Muscle of back (tissue), 3 donors: ENCODE measurements at regions not wholly inside any gene's neighbourhood (a gene's known extent, or its start where the extent isn't known, plus 50 kb on each side); places are given as distances from the start of the nearest gene placed in this dataset.
A peak's percentile ranks its signal among the peaks of the same experiment; 100 is the strongest.

Experiments used
- DNase-seq, 3 donors: peaks; one replicate each; pipeline versions ENCODE4 v3.0.0 to v3.0.0-alpha.2; 2013

DNA sequence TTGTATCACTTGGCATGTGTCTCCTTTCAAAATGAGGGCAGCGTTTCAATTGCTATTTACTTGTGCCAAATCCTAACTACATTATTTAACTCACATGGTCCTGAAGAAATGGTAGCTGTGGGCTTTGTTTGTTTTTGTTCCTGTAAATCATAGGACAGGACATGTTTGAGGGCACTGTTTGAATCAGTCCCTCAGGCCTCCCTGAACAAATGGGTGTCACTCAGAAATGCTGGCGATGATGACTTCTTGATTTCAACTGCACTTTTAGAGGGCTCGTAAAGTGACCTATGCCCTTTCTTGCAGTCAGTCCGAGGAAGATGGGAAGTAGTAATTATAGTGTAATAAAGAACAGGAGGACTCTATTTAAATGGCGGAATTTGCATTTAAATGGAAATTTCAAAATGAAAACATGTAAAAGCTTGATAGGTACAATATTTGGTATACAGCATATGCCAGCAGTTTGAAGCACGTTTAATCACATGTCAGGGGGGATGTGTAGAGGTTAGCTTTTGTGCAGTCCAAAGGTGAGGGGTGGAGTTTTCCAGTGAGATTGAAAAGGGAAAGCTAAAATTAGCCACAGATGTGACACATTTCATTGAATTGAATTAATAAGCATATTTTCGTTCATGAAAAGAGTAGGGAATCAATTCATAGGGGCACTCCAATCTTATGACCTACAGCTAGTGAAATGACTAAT lies 1958.7 kb upstream of the IGFBP7 start:
- peak in 1 of 3 donors; percentile 15 for DNase-seq

DNA sequence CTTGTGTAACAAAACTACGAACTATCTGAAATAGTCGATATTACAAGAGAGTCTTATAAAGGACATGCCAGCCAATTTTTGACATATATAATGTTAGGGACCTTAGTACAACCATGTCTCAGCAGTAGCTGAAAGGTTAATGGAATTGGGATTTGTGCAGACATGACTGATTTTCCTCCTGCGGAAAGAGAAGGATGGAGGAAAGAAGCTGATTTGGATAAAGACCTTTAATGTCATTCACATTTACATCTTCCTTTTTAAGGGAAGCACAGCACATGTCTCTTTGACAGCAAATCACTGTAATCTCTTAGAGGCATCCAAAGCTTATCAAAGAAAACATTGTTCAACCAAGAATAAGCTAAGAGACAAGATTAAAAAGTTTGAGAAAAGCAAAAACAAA lies 1976.2 kb upstream of the IGFBP7 start:
- DNase-seq = no peak

DNA sequence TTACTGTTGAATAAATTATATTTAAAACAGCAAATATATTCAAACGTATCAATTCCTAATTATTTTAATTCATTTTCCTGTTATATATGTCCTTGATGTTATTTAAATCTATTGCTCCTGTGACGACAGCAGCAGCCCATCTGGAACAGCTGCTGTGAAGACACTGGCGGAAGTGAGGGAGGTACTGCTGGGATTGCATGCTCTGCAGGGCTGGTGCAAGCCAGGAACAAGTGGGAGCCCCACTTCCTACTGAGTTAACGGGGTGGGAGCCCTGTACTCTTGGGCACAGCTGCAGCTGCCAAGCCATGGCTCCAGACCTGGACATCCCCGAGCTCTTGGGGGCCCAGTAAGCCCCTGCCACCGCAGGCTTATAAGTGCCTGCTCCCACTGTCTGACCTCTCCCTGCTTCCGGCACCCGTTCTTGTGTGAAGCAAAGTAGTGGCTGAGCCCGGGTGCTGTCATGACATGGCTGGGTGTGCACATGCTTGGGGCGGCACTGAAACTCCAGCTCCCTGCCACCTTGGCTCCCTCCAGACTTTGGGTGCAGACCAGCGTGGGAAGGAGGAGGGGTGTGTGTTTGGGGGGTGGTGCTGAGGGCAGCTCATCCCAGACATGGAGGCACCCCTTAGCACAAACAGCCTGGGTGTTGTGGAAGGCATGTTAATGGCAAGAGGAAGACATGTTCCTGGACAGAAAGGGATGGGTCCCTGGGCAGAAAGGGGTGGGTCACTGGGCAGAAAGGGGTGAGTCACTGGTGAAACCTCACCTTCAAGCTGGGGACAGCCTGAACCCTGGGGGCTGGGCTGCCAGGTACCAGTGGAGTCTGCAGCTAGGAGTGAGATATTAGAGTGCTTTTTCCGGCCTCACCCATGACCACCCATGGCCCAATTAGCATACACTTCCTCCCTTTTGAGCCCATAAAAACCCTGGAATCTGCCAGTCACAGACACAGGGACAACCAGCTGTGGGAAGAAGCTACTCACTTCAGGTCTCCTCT lies 1981.3 kb upstream of the IGFBP7 start:
- peak in 1 of 3 donors; percentile 22 for DNase-seq

DNA sequence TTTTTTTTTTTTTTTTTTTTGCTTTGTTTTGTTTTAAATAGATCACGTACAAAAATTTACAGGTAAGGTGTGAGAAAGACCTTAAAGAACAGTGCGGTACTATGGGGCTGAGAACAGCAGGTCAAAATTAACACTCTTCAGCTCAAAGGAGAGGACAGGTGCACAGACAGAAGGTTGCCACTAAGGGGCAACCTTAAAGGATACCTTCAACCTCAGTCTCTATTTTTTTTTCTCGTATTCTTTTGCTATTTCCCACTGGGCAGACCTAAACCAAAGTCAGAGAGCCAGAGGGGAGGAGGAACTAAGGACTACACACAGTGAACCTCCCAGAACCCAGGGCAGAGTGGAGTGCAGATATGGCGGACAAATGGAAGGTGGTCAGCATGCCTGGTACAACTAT lies 1984.3 kb upstream of the IGFBP7 start:
- no peak for DNase-seq

DNA sequence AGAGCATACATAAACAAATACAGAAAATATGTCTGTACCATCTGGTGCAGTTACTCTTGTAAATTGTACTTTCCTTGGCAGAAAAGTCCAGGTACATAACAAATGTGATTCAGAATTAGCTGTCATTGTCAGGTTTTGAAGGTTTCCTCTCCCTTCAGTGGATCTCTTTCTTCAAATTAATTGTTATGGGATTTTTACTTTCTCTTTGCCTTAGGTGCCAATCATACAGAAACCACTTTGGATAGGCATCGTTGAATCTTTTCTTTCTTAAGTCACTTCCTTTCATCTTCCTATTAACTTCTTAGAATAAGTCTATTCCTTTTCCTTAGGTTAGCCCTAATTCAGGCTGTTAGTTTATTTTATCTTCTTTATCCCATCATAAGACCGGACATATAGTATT lies 1992.1 kb upstream of the IGFBP7 start:
- DNase-seq = no peak

DNA sequence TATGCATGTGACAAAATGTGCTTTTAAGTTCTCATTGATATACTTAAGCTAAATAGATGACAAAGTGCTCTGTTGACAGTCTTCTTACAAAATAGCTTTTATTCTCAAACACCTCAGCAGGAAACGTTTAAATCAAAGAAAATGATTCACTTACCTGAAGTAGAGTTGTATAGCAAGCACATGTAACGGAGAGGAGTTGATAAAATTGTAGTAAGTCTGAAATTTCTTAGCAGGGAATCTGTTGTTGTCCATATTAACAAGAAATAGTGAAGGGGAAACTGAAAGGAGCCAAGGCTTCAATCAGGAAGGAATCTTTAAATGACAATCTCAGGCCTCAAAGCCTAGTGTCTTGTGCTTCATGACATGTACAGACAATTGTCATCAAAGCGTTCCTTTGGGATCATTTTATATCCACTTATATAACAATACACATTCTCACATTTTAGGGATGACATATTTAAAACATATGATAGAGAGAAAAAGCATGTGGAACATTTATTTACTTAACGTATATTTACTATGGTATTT lies 2010.2 kb upstream of the IGFBP7 start:
- no peak for DNase-seq

DNA sequence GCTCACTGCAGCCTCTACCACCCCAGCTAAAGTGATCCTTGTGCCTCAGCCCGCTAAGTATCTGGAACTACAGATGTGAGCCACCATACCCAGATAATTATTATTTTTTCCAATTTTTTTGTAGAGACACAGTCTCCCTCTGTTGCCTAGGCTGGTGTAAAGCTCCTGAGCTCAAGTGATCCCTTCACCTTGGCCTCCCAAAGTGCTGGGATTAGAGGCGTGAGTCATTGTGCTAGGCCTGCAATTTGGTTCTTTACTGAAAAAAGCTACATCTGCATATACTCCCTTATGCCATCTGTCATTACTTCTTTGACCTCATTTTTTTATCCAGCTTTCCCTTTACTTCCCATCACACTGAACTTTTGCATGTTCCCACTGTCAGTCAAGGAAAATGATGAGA lies 2012.4 kb upstream of the IGFBP7 start:
- DNase-seq = no peak

DNA sequence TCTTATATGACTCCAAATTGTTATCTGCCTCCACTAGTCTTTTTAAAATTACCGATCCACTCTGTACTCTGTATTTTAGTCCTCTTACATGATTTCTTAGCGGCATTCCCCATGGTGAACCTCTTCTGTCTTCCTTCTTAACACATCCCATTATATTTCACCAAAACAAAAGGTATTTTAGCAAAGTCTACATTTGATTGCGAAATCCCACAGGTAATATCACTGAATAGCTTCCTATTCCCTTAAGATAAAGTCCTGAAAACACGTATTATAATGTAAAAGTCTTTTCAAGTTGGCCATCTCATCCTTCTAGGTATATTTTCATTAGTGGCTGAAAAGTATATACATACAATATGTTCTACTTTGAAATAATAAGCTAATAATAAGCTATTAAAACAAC lies 2016.0 kb upstream of the IGFBP7 start:
- DNase-seq = no peak

DNA sequence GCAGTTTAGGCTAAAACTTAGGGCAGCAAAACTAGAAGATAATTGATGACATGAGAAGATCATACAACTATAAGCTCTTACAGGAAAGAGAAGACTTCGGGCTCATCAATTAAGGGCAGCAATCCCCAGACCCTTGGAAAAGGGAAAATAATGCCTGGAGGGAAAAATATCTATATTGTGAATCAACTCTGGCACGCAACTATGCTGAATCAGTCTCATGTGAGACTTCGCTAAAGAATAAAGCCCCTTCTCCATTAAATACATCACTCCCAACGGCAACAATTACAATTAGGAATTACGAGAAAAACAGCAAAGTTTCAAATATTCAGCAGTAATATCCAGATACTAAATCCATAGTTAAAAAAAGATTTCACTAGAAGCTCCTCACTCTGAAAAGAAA lies 2016.8 kb upstream of the IGFBP7 start:
- no peak for DNase-seq

DNA sequence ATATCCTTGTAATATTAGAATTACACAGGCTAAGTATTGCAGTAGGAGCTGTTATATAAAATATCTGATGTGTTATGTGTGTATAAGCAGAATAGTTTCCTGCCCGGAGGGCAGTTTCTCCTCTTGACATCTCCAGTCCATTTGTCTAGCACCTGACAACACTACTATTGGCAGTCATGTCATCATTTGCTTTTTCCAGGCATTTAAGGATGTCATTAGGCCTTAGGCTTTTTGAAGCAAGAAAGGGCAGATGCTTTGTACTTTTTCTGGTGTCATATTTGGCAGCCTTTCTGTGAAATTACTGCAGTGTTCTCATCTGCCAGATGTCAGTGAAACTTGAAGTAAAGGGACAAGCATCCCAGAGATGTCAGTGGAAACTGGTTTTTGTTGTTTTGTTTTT lies 2017.6 kb upstream of the IGFBP7 start:
- no peak for DNase-seq

DNA sequence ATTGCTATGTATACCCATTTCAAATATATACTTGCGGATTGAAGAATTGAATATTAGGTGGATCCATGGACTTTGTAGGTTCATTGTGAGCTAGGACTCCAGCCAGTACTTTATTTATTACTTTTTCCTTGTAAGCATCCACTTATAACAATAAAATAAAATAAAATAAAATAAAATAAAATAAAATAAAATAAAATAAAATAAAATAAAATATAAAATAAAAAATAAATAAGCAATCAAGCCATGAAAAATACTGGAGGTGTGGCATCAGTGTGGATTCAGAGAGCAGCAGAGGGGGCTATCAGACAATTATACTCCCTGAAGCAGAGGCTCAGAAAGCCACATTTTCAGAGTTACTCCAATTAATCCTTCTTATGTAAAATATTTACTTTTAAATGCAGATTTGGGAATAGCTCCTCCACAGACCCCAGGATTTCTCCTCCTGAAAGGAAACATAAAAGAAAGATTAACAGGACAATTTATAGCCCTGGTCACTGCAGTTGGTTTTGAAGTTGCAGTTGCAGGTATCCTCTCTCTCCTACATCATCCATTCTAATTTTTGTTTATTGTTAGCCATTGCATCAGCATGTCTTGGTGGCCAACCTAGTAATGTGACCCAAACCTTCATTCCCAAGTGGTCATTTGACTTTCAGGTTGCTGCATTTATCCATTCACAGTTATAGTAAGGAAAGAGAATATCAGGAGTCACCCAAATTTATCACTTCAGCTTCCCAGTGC lies 2025.2 kb upstream of the IGFBP7 start:
- no peak for DNase-seq

DNA sequence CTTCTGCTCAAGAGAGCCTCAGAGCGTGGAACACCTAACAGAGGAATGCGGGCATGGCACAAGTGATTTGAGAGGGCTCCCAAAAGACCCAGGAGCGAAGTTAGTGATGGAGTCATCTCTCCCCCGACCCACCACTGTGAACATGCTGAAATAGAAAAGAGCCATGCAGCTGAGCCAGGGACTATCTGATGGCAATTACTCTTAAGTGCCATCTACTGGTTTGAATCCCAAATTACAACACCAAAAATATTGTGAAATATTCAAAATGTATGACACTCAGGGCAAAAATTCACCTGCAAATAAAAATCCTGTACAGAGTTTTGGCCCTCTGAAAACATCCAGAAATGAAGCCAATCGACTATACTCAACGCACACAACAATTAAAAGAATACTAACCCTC lies 2038.9 kb upstream of the ADGRL3 start:
- no peak for DNase-seq

DNA sequence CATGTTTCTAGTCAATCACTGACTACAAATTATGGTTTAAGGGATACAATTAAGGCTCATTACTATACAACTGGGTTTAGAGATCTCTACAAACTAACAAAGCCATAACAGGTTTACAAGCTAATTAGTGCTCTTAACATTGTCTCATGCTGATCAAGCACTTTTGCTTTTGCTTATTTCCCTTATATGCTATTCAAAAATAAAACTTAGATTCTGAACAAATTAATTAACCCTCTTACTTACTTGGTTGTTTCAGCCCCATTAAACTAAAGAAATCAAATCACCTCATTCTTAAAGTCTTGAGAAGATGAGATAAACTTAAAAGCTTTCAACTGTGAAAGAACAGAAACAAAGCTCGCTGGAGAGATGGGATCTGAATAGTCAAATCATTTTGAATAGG lies 2024.5 kb upstream of the ADGRL3 start:
- DNase-seq = no peak

DNA sequence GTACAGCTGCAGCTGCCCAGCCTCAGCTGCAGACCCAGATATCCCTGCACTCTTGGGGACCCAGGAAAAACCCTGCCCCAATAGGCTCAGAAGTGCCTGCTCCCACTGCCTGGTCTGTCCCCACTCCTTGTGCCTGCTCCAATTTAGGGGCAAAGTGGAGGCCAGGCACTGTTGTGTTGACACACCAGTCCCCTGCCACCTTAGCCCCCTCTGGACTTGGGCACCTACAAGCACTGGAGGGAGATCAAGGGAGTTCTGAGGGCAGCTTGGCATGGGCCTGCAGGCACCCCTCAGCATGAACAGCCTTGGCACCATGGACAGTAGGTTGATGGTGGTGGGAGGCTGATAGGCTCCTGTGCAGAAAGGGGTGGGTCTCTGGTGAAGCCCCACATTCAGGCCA lies 2020.8 kb upstream of the ADGRL3 start:
- DNase-seq = no peak

DNA sequence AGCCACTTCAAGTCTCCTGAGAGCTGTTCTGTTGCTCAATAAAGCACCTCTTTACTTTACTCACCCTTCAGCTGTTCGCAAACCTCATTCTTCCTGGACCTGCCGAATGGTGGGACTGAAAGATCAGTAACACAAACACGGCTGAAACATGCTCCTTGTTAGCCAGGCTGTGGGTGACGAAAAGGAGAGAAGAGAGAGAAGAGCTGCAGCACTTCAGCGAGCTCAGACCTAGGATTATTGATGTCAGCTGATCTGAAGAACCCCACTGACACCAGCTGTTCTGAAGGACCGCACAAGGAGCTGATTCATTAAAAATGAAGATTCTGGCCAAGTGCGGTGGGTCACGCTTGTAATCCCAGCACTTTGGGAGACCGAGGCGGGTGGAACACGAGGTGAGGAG lies 2020.0 kb upstream of the ADGRL3 start:
- DNase-seq = no peak

DNA sequence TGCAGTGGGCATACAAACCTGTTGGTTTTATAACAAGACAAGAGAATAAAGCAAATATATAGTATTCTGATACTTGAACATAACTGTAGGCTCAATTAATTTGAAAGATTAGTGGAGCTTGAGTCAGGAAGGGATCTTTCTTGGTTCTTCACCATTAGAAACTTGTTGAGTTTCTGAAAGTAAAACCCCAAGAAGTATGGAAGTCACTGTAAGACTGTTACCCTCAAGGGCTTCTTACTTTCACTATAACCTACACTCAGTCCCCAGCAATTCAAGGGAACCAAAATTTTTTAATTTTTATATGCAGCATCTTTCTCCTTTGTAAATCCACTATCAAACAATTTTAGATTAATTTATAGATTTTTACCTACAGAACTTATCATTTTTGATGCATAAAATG lies 2019.2 kb upstream of the ADGRL3 start:
- DNase-seq = no peak

DNA sequence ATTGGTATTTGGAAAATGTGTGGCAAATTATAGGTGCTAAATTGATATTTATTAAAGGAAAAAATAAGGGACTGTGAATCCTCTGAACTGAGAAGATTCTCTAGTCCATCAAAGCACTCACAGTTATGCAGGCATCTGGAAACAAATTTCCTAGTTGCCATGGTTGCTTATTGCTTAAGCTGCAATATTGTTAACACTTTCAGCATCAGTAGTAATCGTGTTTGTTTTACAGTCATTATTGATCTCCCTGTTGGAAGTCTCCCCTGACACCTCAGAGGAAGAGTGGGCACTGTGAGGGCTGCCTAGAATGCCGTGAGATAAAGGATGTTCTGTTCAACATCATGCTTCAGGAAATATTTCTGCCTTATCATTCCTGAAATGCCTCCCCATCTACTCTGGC lies 2004.3 kb upstream of the ADGRL3 start:
- no peak for DNase-seq

DNA sequence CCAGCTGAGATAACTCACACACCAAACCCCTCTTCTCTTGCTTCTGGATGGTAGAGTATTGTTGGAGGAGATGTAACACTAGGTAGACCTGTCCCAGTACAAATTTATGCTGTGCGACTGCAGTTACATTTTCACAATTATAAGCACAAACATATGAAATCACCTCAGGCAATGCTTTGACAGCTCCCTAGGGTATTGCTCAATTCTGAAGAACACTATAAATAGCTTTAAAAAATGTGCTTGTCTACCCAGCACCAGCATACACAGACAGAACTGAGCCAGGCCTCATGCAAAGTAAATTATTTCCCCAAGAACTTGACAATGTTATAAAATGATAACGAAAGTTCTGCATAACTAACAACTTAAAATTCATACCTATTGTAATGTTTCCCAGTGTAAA lies 1999.1 kb upstream of the ADGRL3 start:
- peak in 1 of 3 donors; percentile 9 for DNase-seq

DNA sequence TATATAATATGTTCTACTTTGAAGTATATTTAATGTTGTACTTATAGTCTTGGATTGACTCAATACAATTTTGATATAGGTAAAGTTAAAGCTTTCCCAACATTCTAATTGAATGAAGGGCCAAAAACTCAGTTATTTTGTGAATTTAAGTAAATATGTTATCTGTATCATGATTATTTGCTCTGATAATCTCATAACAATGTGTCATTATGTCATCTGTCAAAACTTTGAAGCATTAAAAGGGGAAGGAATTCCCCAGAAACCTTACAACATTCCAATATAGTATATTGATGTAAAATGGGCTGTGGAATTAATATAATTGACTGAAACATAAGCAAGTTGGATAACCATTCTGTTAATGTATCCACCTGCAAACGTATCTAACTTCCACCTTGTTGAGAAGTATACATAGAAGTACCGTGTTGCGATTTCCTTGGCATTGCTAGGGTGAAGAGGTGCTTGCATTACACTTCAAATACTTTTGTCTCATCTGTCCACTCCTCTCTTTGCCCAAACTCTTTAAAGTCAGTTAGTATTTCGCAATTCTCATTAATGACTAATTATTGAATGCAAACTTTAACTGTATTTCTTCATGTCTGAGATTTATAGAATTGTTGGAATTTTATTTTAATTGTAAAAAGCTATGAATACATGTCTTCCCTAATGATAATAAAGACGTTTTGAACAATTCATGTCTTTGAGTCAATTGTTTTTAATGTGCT lies 1982.1 kb upstream of the ADGRL3 start:
- DNase-seq = no peak

DNA sequence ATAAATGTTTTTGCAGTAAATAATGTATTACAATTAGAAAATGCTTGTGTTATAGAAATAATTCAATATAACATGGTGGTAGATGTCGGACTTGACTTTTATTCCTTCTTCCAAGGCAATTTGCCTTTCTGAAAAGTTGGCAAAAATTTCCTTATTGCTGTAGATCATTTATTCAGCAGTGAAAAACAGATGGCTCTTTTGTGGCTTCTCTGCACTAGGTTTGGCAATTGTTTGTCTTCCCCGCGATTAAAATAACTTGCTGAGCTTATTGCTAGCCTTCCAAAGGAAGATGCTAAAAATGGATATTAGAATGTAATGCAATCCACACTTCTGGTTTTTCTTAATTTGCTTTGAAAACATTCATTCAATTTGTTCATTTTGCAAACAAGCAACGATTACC lies 1977.9 kb upstream of the ADGRL3 start:
- no peak for DNase-seq

DNA sequence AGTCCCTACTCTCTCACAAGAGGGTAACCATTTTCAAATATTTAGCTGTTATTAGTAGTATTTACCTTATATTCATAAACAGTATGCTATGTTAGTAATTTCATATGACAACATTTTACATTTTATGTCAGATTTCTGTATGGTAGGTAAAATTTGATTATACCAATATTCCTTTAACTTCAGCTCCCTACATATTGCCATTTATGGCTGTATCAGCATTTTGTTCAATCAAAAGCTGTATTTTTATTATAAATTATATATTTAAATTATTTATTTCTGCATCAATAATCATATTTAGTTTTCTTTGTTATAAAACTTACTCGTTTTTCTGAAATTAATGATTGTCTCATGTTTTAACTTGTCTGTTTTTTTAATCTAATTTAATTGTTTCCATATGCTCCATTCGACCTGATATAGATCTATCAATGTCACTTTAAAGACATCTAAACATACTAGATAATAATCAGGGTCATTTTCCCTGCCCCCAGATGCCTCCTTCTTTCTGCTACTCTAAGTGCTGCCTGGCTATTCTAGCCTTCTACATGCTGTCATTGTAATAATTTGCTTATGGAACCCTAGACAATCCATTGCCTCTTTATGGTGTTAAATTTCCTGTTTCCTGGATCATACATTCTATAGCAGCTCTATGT lies 1976.7 kb upstream of the ADGRL3 start:
- no peak for DNase-seq
